Spinal cord (tissue), 9 donors: ENCODE measurements at regions not wholly inside any gene's neighbourhood (a gene's known extent, or its start where the extent isn't known, plus 50 kb on each side); places are given as distances from the start of the nearest gene placed in this dataset.
A peak's percentile ranks its signal among the peaks of the same experiment; 100 is the strongest.
"Not testable (repeated sequence)": the region's sequence is repeated elsewhere in the genome, so short reads cannot be mapped to it uniquely, and the experiment has no call there.

ENCODE experiments used
- DNase-seq, 6 donors: peaks; one replicate each; pipeline versions ENCODE4 v3.0.0 to v3.0.0-alpha.2; 2013 to 2015; ENCODE audit warnings: low spot score in 6 of 6, low read depth in 4 of 6
- H3K27ac ChIP-seq: one replicate; pipeline ENCODE4 v1.5.1; 2013; ENCODE audit warnings: low read depth, low read length, control low read depth
- H3K27me3 ChIP-seq: one replicate; pipeline ENCODE4 v1.6.1; 2013; ENCODE audit warnings: low read length; ENCODE audit not compliant: control insufficient read depth, insufficient read depth
- H3K36me3 ChIP-seq: one replicate; pipeline ENCODE4 v1.6.1; 2013; ENCODE audit warnings: low read length; ENCODE audit not compliant: control insufficient read depth, insufficient read depth
- H3K4me1 ChIP-seq: one replicate; pipeline ENCODE4 v1.6.1; 2013; ENCODE audit warnings: low read length; ENCODE audit not compliant: control insufficient read depth, insufficient read depth
- H3K4me3 ChIP-seq: one replicate; pipeline ENCODE4 v1.5.1; 2013; ENCODE audit warnings: low read depth, low read length, control low read depth
- H3K9me3 ChIP-seq: one replicate; pipeline ENCODE4 v1.6.1; 2013; ENCODE audit warnings: low read length; ENCODE audit not compliant: control insufficient read depth, insufficient read depth
- WGBS: methylation state at CpG from one replicate; pipeline ENCODE4 v1.1.5; 2013; ENCODE audit warnings: missing lambda C conversion rate; ENCODE audit not compliant: insufficient coverage; 5-methylcytosine and 5-hydroxymethylcytosine counted together
- donor health status: healthy.

- peak in 1 of 6 donors; percentile 52 for DNase-seq
- WGBS = 38% methylated on average over 4 of the region's 5 CpGs
Observed at GRCh38 chr1:201724766-201725118, 104.2 kb upstream of the IPO9 start.

GRCh38 chr1:201726700-201727099, 102.3 kb upstream of the IPO9 start:
- Histone ChIP-seq H3K36me3 (peaks cover 4% of the 10 kb centered on the region), H3K4me1 (peaks cover 39% of the 10 kb centered on the region), H3K27me3 (no peaks in the 10 kb centered on the region), H3K4me3 (no peak overlapping the region), H3K27ac (no peak overlapping the region), H3K9me3 (no peaks in the 10 kb centered on the region)
- no peak for DNase-seq
- no CpG with 5 or more reads among the region's 2 CpGs for WGBS

More at GRCh38 chr1:201724766-201725118, 104.2 kb upstream of the IPO9 start:
- Histone ChIP-seq H3K27ac (peak overlapping the region; percentile 57), H3K4me3 (no peak overlapping the region), H3K27me3 (no peaks in the 10 kb centered on the region), H3K4me1 (peaks cover 32% of the 10 kb centered on the region), H3K9me3 (no peaks in the 10 kb centered on the region), H3K36me3 (peaks cover 10% of the 10 kb centered on the region)

- H3K4me1 ChIP-seq = peaks cover 45% of the 10 kb centered on the region
- peak in 1 of 6 donors; percentile 83 for DNase-seq
- H3K27ac ChIP-seq = no peak overlapping the region
- no peaks in the 10 kb centered on the region for H3K27me3 ChIP-seq
- no peaks in the 10 kb centered on the region for H3K36me3 ChIP-seq
- H3K9me3 ChIP-seq = no peaks in the 10 kb centered on the region
- H3K4me3 ChIP-seq = no peak overlapping the region
Observed at GRCh38 chr1:201728731-201729130, 100.2 kb upstream of the IPO9 start.

- DNase-seq = no peak
- H3K4me1 ChIP-seq = peaks cover 41% of the 10 kb centered on the region
- H3K4me3 ChIP-seq = no peak overlapping the region
- H3K36me3 ChIP-seq = peaks cover 11% of the 10 kb centered on the region
- no peaks in the 10 kb centered on the region for H3K9me3 ChIP-seq
- H3K27me3 ChIP-seq = no peaks in the 10 kb centered on the region
- 79% methylated on average over 4 of the region's 5 CpGs for WGBS
- no peak overlapping the region for H3K27ac ChIP-seq
Observed at GRCh38 chr1:201729973-201730608, 98.9 kb upstream of the IPO9 start.

- Histone ChIP-seq H3K36me3 (peaks cover 11% of the 10 kb centered on the region), H3K27ac (peak overlapping the region; percentile 57), H3K27me3 (no peaks in the 10 kb centered on the region), H3K9me3 (no peaks in the 10 kb centered on the region), H3K4me3 (no peak overlapping the region), H3K4me1 (peaks cover 40% of the 10 kb centered on the region)
- WGBS = 55% methylated on average over 2 of the region's 2 CpGs
- DNase-seq = no peak
Observed at GRCh38 chr1:201730611-201731010, 98.3 kb upstream of the IPO9 start.

GRCh38 chr1:201731142-201731541, 97.8 kb upstream of the IPO9 start:
- DNase-seq = peak in 1 of 6 donors; percentile 65
- Histone ChIP-seq H3K4me1 (peaks cover 43% of the 10 kb centered on the region), H3K9me3 (no peaks in the 10 kb centered on the region), H3K4me3 (no peak overlapping the region), H3K27ac (peak overlapping the region; percentile 57), H3K36me3 (peaks cover 11% of the 10 kb centered on the region), H3K27me3 (no peaks in the 10 kb centered on the region)
- WGBS = 34% methylated on average over 9 of the region's 11 CpGs

GRCh38 chr1:201731592-201731991, 97.4 kb upstream of the IPO9 start:
- WGBS = 55% methylated on average over 1 of the region's 1 CpG
- Histone ChIP-seq H3K9me3 (no peaks in the 10 kb centered on the region), H3K27me3 (no peaks in the 10 kb centered on the region), H3K4me3 (no peak overlapping the region), H3K36me3 (peaks cover 11% of the 10 kb centered on the region), H3K27ac (no peak overlapping the region), H3K4me1 (peaks cover 47% of the 10 kb centered on the region)
- DNase-seq = no peak

- Histone ChIP-seq H3K36me3 (peaks cover 11% of the 10 kb centered on the region), H3K27ac (no peak overlapping the region), H3K9me3 (no peaks in the 10 kb centered on the region), H3K4me1 (peaks cover 55% of the 10 kb centered on the region), H3K27me3 (no peaks in the 10 kb centered on the region), H3K4me3 (no peak overlapping the region)
- WGBS = 100% methylated on average over 1 of the region's 2 CpGs
- DNase-seq = no peak
Observed at GRCh38 chr1:201732351-201732750, 96.6 kb upstream of the IPO9 start.

GRCh38 chr1:201734221-201734620, 94.7 kb upstream of the IPO9 start:
- Histone ChIP-seq H3K4me1 (peaks cover 73% of the 10 kb centered on the region), H3K36me3 (peaks cover 11% of the 10 kb centered on the region)
- 100% methylated on average over 2 of the region's 4 CpGs for WGBS
- H3K4me3 ChIP-seq, DNase-seq, H3K27me3 ChIP-seq, H3K27ac ChIP-seq, H3K9me3 ChIP-seq: not testable (repeated sequence)

GRCh38 chr1:201734786-201735185, 94.2 kb upstream of the IPO9 start:
- Histone ChIP-seq H3K36me3 (peaks cover 11% of the 10 kb centered on the region), H3K27ac (no peak overlapping the region), H3K4me3 (no peak overlapping the region), H3K27me3 (no peaks in the 10 kb centered on the region), H3K4me1 (peaks cover 79% of the 10 kb centered on the region), H3K9me3 (no peaks in the 10 kb centered on the region)
- WGBS = no CpG with 5 or more reads among the region's 2 CpGs
- no peak for DNase-seq
